ENCODE measurements at regions not wholly inside any gene's neighbourhood (a gene's known extent, or its start where the extent isn't known, plus 50 kb on each side); places are given as distances from the start of the nearest gene placed in this dataset.

- ATAC-seq, result no peak
- H3K27ac Mint-ChIP-seq, result no peak overlapping the region
- peak in 1 of 2 donors; percentile 1 for DNase-seq (ENCODE audit: low spot score in 2 of 2)
- peaks cover 0 to 5% of the 10 kb centered on the region in 2 donors for H3K36me3 Mint-ChIP-seq
- H3K9me3 Mint-ChIP-seq, result peaks cover 0 to 6% of the 10 kb centered on the region in 2 donors
Measured at GRCh38 chr20:61045876-61046585, 206.0 kb upstream of the CDH4 start.

GRCh38 chr20:61046721-61047351, 205.2 kb upstream of the CDH4 start:
- Mint-ChIP-seq H3K9me3 (peaks cover 0 to 6% of the 10 kb centered on the region in 2 donors), H3K27ac (no peak overlapping the region), H3K36me3 (peaks cover 0 to 5% of the 10 kb centered on the region in 2 donors)
- ATAC-seq (no peak), DNase-seq (ENCODE audit: low spot score in 2 of 2) (peak in 1 of 2 donors; percentile 21)

GRCh38 chr20:61047515-61047914, 204.5 kb upstream of the CDH4 start:
- Mint-ChIP-seq H3K27ac (no peak overlapping the region), H3K9me3 (peaks cover 0 to 6% of the 10 kb centered on the region in 2 donors), H3K36me3 (peaks cover 0 to 5% of the 10 kb centered on the region in 2 donors)
- DNase-seq (ENCODE audit: low spot score in 2 of 2) (peak in 1 of 2 donors; percentile 39), ATAC-seq (no peak)

- DNase-seq (ENCODE audit: low spot score in 2 of 2) (no peak), ATAC-seq (no peak)
- no peak overlapping the region for H3K27ac Mint-ChIP-seq
- H3K36me3 Mint-ChIP-seq, result peaks cover 0 to 5% of the 10 kb centered on the region in 2 donors
- peaks cover 0 to 6% of the 10 kb centered on the region in 2 donors for H3K9me3 Mint-ChIP-seq
Measured at GRCh38 chr20:61048302-61048701, 203.8 kb upstream of the CDH4 start.

GRCh38 chr20:61049684-61050083, 202.4 kb upstream of the CDH4 start:
- DNase-seq (ENCODE audit: low spot score in 2 of 2) (no peak), ATAC-seq (no peak)
- Mint-ChIP-seq H3K27ac (no peak overlapping the region), H3K9me3 (peaks cover 0 to 6% of the 10 kb centered on the region in 2 donors), H3K36me3 (peaks cover 0 to 5% of the 10 kb centered on the region in 2 donors)

- Mint-ChIP-seq H3K36me3 (peaks cover 0 to 5% of the 10 kb centered on the region in 2 donors), H3K27ac (no peak overlapping the region), H3K9me3 (peaks cover 0 to 6% of the 10 kb centered on the region in 2 donors)
- no peak for ATAC-seq
- DNase-seq (ENCODE audit: low spot score in 2 of 2), result peak in 1 of 2 donors; percentile 31
Measured at GRCh38 chr20:61050336-61050890, 201.6 kb upstream of the CDH4 start.

- Mint-ChIP-seq H3K9me3 (peaks cover 0 to 6% of the 10 kb centered on the region in 2 donors), H3K27ac (no peak overlapping the region), H3K36me3 (peaks cover 0 to 5% of the 10 kb centered on the region in 2 donors)
- DNase-seq (ENCODE audit: low spot score in 2 of 2) (peak in 1 of 2 donors; percentile 3), ATAC-seq (no peak)
Measured at GRCh38 chr20:61052195-61052750, 199.8 kb upstream of the CDH4 start.

- peak in 1 of 2 donors; percentile 25 for DNase-seq (ENCODE audit: low spot score in 2 of 2)
- H3K36me3 Mint-ChIP-seq, result peaks cover 0 to 5% of the 10 kb centered on the region in 2 donors
- ATAC-seq, result no peak
- no peak overlapping the region for H3K27ac Mint-ChIP-seq
- peaks cover 0 to 6% of the 10 kb centered on the region in 2 donors for H3K9me3 Mint-ChIP-seq
Measured at GRCh38 chr20:61052776-61053442, 199.2 kb upstream of the CDH4 start.

GRCh38 chr20:61053487-61053886, 198.6 kb upstream of the CDH4 start:
- Mint-ChIP-seq H3K9me3 (peaks cover 0 to 4% of the 10 kb centered on the region in 2 donors), H3K27ac (no peak overlapping the region), H3K36me3 (peaks cover 0 to 4% of the 10 kb centered on the region in 2 donors)
- ATAC-seq (no peak), DNase-seq (ENCODE audit: low spot score in 2 of 2) (no peak)

GRCh38 chr20:61053889-61054288, 198.2 kb upstream of the CDH4 start:
- H3K9me3 Mint-ChIP-seq, result peaks cover 0 to under 1% of the 10 kb centered on the region in 2 donors
- H3K27ac Mint-ChIP-seq, result no peak overlapping the region
- DNase-seq (ENCODE audit: low spot score in 2 of 2), result no peak
- ATAC-seq, result no peak
- no peaks in the 10 kb centered on the region for H3K36me3 Mint-ChIP-seq

GRCh38 chr20:61054411-61054810, 197.7 kb upstream of the CDH4 start:
- Mint-ChIP-seq H3K27ac (no peak overlapping the region), H3K9me3 (no peaks in the 10 kb centered on the region), H3K36me3 (no peaks in the 10 kb centered on the region)
- ATAC-seq, result no peak
- DNase-seq (ENCODE audit: low spot score in 2 of 2), result peak in 1 of 2 donors; percentile 13

GRCh38 chr20:61055180-61056010, 196.7 kb upstream of the CDH4 start:
- ATAC-seq, result no peak
- no peaks in the 10 kb centered on the region for H3K9me3 Mint-ChIP-seq
- no peaks in the 10 kb centered on the region for H3K36me3 Mint-ChIP-seq
- DNase-seq (ENCODE audit: low spot score in 2 of 2), result peak in 1 of 2 donors; percentile 16
- no peak overlapping the region for H3K27ac Mint-ChIP-seq

GRCh38 chr20:61056116-61056515, 195.9 kb upstream of the CDH4 start:
- ATAC-seq (no peak), DNase-seq (ENCODE audit: low spot score in 2 of 2) (peak in 1 of 2 donors; percentile 30)
- no peaks in the 10 kb centered on the region for H3K9me3 Mint-ChIP-seq
- H3K36me3 Mint-ChIP-seq, result no peaks in the 10 kb centered on the region
- no peak overlapping the region for H3K27ac Mint-ChIP-seq

GRCh38 chr20:61056627-61057442, 195.2 kb upstream of the CDH4 start:
- H3K27ac Mint-ChIP-seq, result no peak overlapping the region
- no peak for ATAC-seq
- H3K9me3 Mint-ChIP-seq, result no peaks in the 10 kb centered on the region
- DNase-seq (ENCODE audit: low spot score in 2 of 2), result peak in 1 of 2 donors; percentile 30
- no peaks in the 10 kb centered on the region for H3K36me3 Mint-ChIP-seq

- H3K27ac Mint-ChIP-seq, result no peak overlapping the region
- H3K36me3 Mint-ChIP-seq, result no peaks in the 10 kb centered on the region
- no peaks in the 10 kb centered on the region for H3K9me3 Mint-ChIP-seq
- DNase-seq (ENCODE audit: low spot score in 2 of 2) (peak in 1 of 2 donors; percentile 33), ATAC-seq (no peak)
Measured at GRCh38 chr20:61057443-61058121, 194.5 kb upstream of the CDH4 start.

Measured in activated naive CD4-positive, alpha-beta T cell treated with anti-CD3 and anti-CD28 coated beads, Interleukin-2, amount 50 U/mL, for 72 hours (primary cell).